Trophoblast cell (in vitro differentiated cells and primary cell): ENCODE measurements at regions not wholly inside any gene's neighbourhood (a gene's known extent, or its start where the extent isn't known, plus 50 kb on each side); places are given as distances from the start of the nearest gene placed in this dataset.

Experiments used
- DNase-seq, 2 donors: peaks; one replicate each; pipeline ENCODE4 v3.0.0-alpha.2; 2016
- H2AFZ ChIP-seq: 2 replicates; pipeline ENCODE4 v1.6.1; 2013; ENCODE audit warnings: low read length, moderate library complexity, mild to moderate bottlenecking; ENCODE audit not compliant: insufficient read depth, poor library complexity
- H2AK5ac ChIP-seq: 2 replicates; pipeline ENCODE4 v1.6.1; 2013; ENCODE audit warnings: mild to moderate bottlenecking, low read length
- H2BK120ac ChIP-seq: 2 replicates; pipeline ENCODE4 v1.6.1; 2013; ENCODE audit warnings: low read length, mild to moderate bottlenecking, moderate library complexity; ENCODE audit not compliant: insufficient read depth, poor library complexity
- H2BK12ac ChIP-seq: 2 replicates; pipeline ENCODE4 v1.6.1; 2013; ENCODE audit warnings: mild to moderate bottlenecking, low read length, moderate library complexity
- H2BK5ac ChIP-seq: 2 replicates; pipeline ENCODE4 v1.6.1; 2013; ENCODE audit warnings: low read length, low read depth, moderate library complexity, mild to moderate bottlenecking; ENCODE audit not compliant: poor library complexity
- H3K14ac ChIP-seq: 2 replicates; pipeline ENCODE4 v1.6.1; 2013; ENCODE audit warnings: mild to moderate bottlenecking, low read length
- H3K18ac ChIP-seq: 2 replicates; pipeline ENCODE4 v1.6.1; 2013; ENCODE audit warnings: mild to moderate bottlenecking, low read length
- H3K23ac ChIP-seq: 2 replicates; pipeline ENCODE4 v1.6.1; 2013; ENCODE audit warnings: low read length
- H3K27ac ChIP-seq: 2 replicates; pipeline ENCODE4 v1.5.1; 2013; ENCODE audit warnings: low read depth, mild to moderate bottlenecking, inconsistent platforms, low read length, moderate library complexity
- H3K27me3 ChIP-seq: 2 replicates; pipeline ENCODE4 v1.6.1; 2013; ENCODE audit warnings: inconsistent platforms, mild to moderate bottlenecking, low read length, moderate library complexity; ENCODE audit not compliant: insufficient read depth
- H3K36me3 ChIP-seq, 2 experiments: 1 replicate in 1 of 2; 2 replicates in 1 of 2; pipeline ENCODE4 v1.6.1; 2013; ENCODE audit warnings: low read length in 2 of 2, mild to moderate bottlenecking in 2 of 2, moderate library complexity in 1 of 2; ENCODE audit not compliant: insufficient read depth in 2 of 2, control insufficient read depth in 1 of 2
- H3K4ac ChIP-seq: 2 replicates; pipeline ENCODE4 v1.6.1; 2013; ENCODE audit warnings: low read depth, mild to moderate bottlenecking, low read length, moderate library complexity
- H3K4me1 ChIP-seq, 2 experiments: 1 replicate in 1 of 2; 2 replicates in 1 of 2; pipeline ENCODE4 v1.6.1; 2013; ENCODE audit warnings: low read length in 2 of 2, mild to moderate bottlenecking in 2 of 2, moderate library complexity in 1 of 2; ENCODE audit not compliant: insufficient read depth in 2 of 2, control insufficient read depth in 1 of 2
- H3K4me2 ChIP-seq: 2 replicates; pipeline ENCODE4 v1.6.1; 2013; ENCODE audit warnings: inconsistent platforms, mild to moderate bottlenecking, low read length, moderate library complexity
- H3K4me3 ChIP-seq: 2 replicates; pipeline ENCODE4 v1.5.1; 2013; ENCODE audit warnings: mild to moderate bottlenecking, low read depth, low read length, inconsistent platforms
- H3K79me1 ChIP-seq: one replicate; pipeline ENCODE4 v1.6.1; 2013; ENCODE audit warnings: low read length
- H3K79me2 ChIP-seq: 2 replicates; pipeline ENCODE4 v1.6.1; 2013; ENCODE audit warnings: low read length, mild to moderate bottlenecking; ENCODE audit not compliant: control insufficient read depth, insufficient read depth, poor library complexity
- H3K9ac ChIP-seq: 2 replicates; pipeline ENCODE4 v1.6.1; 2013; ENCODE audit warnings: mild to moderate bottlenecking, low read length
- H3K9me3 ChIP-seq: 2 replicates; pipeline ENCODE4 v1.6.1; 2013; ENCODE audit warnings: low read depth, mild to moderate bottlenecking, control low read depth, inconsistent platforms, low read length; ENCODE audit not compliant: insufficient read depth
- H4K12ac ChIP-seq: 2 replicates; pipeline ENCODE4 v1.6.1; 2013; ENCODE audit warnings: low read depth, mild to moderate bottlenecking, low read length, moderate library complexity
- H4K8ac ChIP-seq: 2 replicates; pipeline ENCODE4 v1.6.1; 2013; ENCODE audit warnings: low read depth, mild to moderate bottlenecking, low read length, moderate library complexity
- H4K91ac ChIP-seq: one replicate; pipeline ENCODE4 v1.6.1; 2013; ENCODE audit warnings: low read depth, mild to moderate bottlenecking, low read length, moderate library complexity
- WGBS: extraction: QIAGEN DNeasy Blood & Tissue Kit; methylation state at CpG from one replicate; pipeline ENCODE4 v1.1.7; 2013; ENCODE audit warnings: missing lambda C conversion rate; ENCODE audit not compliant: insufficient read length, insufficient coverage; ENCODE audit errors: extremely low coverage; 5-methylcytosine and 5-hydroxymethylcytosine counted together

GRCh38 chr13:104327211-104327610 is 1261.0 kb upstream of the SLC10A2 start:
- no peak overlapping the region for H4K12ac ChIP-seq
- no peak overlapping the region for H4K91ac ChIP-seq
- no peak overlapping the region for H3K14ac ChIP-seq
- H3K36me3 ChIP-seq, result no peaks in the 10 kb centered on the region
- no peak overlapping the region for H2AFZ ChIP-seq
- no peak overlapping the region for H3K4me2 ChIP-seq
- H2BK12ac ChIP-seq, result no peak overlapping the region
- no peaks in the 10 kb centered on the region for H3K79me2 ChIP-seq
- H3K27ac ChIP-seq, result no peak overlapping the region
- no peak overlapping the region for H2BK120ac ChIP-seq
- no peak overlapping the region for H3K18ac ChIP-seq
- H3K79me1 ChIP-seq, result no peaks in the 10 kb centered on the region
- H2BK5ac ChIP-seq, result no peak overlapping the region
- no peaks in the 10 kb centered on the region for H3K9me3 ChIP-seq
- H4K8ac ChIP-seq, result no peak overlapping the region
- no peak overlapping the region for H3K4ac ChIP-seq
- no peak overlapping the region for H3K9ac ChIP-seq
- no peak overlapping the region for H2AK5ac ChIP-seq
- H3K4me3 ChIP-seq, result no peak overlapping the region
- H3K4me1 ChIP-seq, result no peaks in the 10 kb centered on the region
- H3K27me3 ChIP-seq, result no peaks in the 10 kb centered on the region
- no peak overlapping the region for H3K23ac ChIP-seq
- no peak for DNase-seq

GRCh38 chr13:104326523-104326922 is 1260.3 kb upstream of the SLC10A2 start:
- Histone ChIP-seq H2BK12ac (no peak overlapping the region), H3K4me3 (no peak overlapping the region), H3K79me2 (no peaks in the 10 kb centered on the region), H2AK5ac (no peak overlapping the region), H3K27me3 (no peaks in the 10 kb centered on the region), H3K18ac (no peak overlapping the region), H3K9ac (no peak overlapping the region), H4K12ac (no peak overlapping the region), H4K91ac (no peak overlapping the region), H3K4me2 (no peak overlapping the region), H3K9me3 (no peaks in the 10 kb centered on the region), H3K27ac (no peak overlapping the region), H3K14ac (no peak overlapping the region), H3K23ac (no peak overlapping the region), H2BK5ac (no peak overlapping the region), H3K4me1 (no peaks in the 10 kb centered on the region), H3K4ac (no peak overlapping the region), H2AFZ (no peak overlapping the region), H2BK120ac (no peak overlapping the region), H3K79me1 (no peaks in the 10 kb centered on the region), H3K36me3 (no peaks in the 10 kb centered on the region), H4K8ac (no peak overlapping the region)
- WGBS, result no CpG with 5 or more reads among the region's 6 CpGs
- DNase-seq, result no peak

GRCh38 chr13:104321756-104322155 is 1255.5 kb upstream of the SLC10A2 start:
- no peak overlapping the region for H3K27ac ChIP-seq
- H4K91ac ChIP-seq, result no peak overlapping the region
- no peak overlapping the region for H2BK120ac ChIP-seq
- no peaks in the 10 kb centered on the region for H3K79me1 ChIP-seq
- no peak overlapping the region for H3K18ac ChIP-seq
- H2BK5ac ChIP-seq, result no peak overlapping the region
- H4K12ac ChIP-seq, result no peak overlapping the region
- no peak overlapping the region for H2AFZ ChIP-seq
- no peaks in the 10 kb centered on the region for H3K27me3 ChIP-seq
- no peak overlapping the region for H4K8ac ChIP-seq
- H3K4me3 ChIP-seq, result no peak overlapping the region
- DNase-seq, result no peak
- H3K14ac ChIP-seq, result no peak overlapping the region
- no peaks in the 10 kb centered on the region for H3K79me2 ChIP-seq
- no peaks in the 10 kb centered on the region for H3K4me1 ChIP-seq
- no peaks in the 10 kb centered on the region for H3K36me3 ChIP-seq
- H2AK5ac ChIP-seq, result no peak overlapping the region
- no peak overlapping the region for H3K9ac ChIP-seq
- no peak overlapping the region for H3K4me2 ChIP-seq
- H3K4ac ChIP-seq, result no peak overlapping the region
- H2BK12ac ChIP-seq, result no peak overlapping the region
- no CpG with 5 or more reads among the region's 5 CpGs for WGBS
- H3K23ac ChIP-seq, result no peak overlapping the region
- no peaks in the 10 kb centered on the region for H3K9me3 ChIP-seq

- no peak overlapping the region for H3K14ac ChIP-seq
- no peaks in the 10 kb centered on the region for H3K4me1 ChIP-seq
- no peak for DNase-seq
- H3K9ac ChIP-seq, result no peak overlapping the region
- H4K91ac ChIP-seq, result no peak overlapping the region
- no peak overlapping the region for H4K12ac ChIP-seq
- no peak overlapping the region for H4K8ac ChIP-seq
- no peak overlapping the region for H3K4ac ChIP-seq
- no peaks in the 10 kb centered on the region for H3K9me3 ChIP-seq
- no peak overlapping the region for H3K18ac ChIP-seq
- H3K27ac ChIP-seq, result no peak overlapping the region
- no peaks in the 10 kb centered on the region for H3K36me3 ChIP-seq
- no CpG with 5 or more reads among the region's 3 CpGs for WGBS
- no peaks in the 10 kb centered on the region for H3K79me1 ChIP-seq
- H3K4me2 ChIP-seq, result no peak overlapping the region
- no peak overlapping the region for H2AFZ ChIP-seq
- H2BK120ac ChIP-seq, result no peak overlapping the region
- no peaks in the 10 kb centered on the region for H3K79me2 ChIP-seq
- no peak overlapping the region for H2AK5ac ChIP-seq
- H3K27me3 ChIP-seq, result no peaks in the 10 kb centered on the region
- no peak overlapping the region for H3K23ac ChIP-seq
- no peak overlapping the region for H2BK5ac ChIP-seq
- no peak overlapping the region for H3K4me3 ChIP-seq
- no peak overlapping the region for H2BK12ac ChIP-seq
These were observed 1254.2 kb upstream of the SLC10A2 start for GRCh38 chr13:104320446-104320845.
